HAP-1 (cell line): ENCODE measurements at regions not wholly inside any gene's neighbourhood (a gene's known extent, or its start where the extent isn't known, plus 50 kb on each side); places are given as distances from the start of the nearest gene placed in this dataset.
A peak's percentile ranks its signal among the peaks of the same experiment; 100 is the strongest.
"Not testable (repeated sequence)": the region's sequence is repeated elsewhere in the genome, so short reads cannot be mapped to it uniquely, and the experiment has no call there.

ENCODE experiments used
- DNase-seq, 2 experiments: peaks; one replicate each; pipeline ENCODE4 v3.0.0-alpha.2; 2016 to 2020; ENCODE audit warnings: low spot score in 2 of 2
- H3K27me3 ChIP-seq: fragments of 250-450 bp; sonication (Bioruptor Pico); 2 replicates; pipeline ENCODE4 v1.5.1; 2020; ENCODE audit warnings: low read depth, mild to moderate bottlenecking, moderate library complexity
- H3K36me3 ChIP-seq: fragments of 250-450 bp; sonication (Bioruptor Pico); replicated peaks from 2 replicates; pipeline ENCODE4 v1.5.1; 2020; ENCODE audit warnings: mild to moderate bottlenecking
- H3K4me1 ChIP-seq: fragments of 250-450 bp; sonication (Bioruptor Pico); 2 replicates; pipeline ENCODE4 v1.5.1; 2020; ENCODE audit warnings: mild to moderate bottlenecking
- H3K4me3 ChIP-seq: fragments of 250-450 bp; sonication (Bioruptor Pico); 2 replicates; pipeline ENCODE4 v1.5.1; 2020; ENCODE audit warnings: mild to moderate bottlenecking, moderate library complexity
- H3K9me3 ChIP-seq: fragments of 250-450 bp; sonication (Bioruptor Pico); 2 replicates; pipeline ENCODE4 v1.5.1; 2020; ENCODE audit warnings: mild to moderate bottlenecking, moderate library complexity
- in situ Hi-C: fragments of 300-500 bp; cut with MboI; formaldehyde crosslinking; loops from 3 replicates; pipeline ENCODE4 v1.14.3; 2020; ENCODE audit warnings: low sequenced_read_pairs, inconsistent platforms, mixed read lengths

DNA sequence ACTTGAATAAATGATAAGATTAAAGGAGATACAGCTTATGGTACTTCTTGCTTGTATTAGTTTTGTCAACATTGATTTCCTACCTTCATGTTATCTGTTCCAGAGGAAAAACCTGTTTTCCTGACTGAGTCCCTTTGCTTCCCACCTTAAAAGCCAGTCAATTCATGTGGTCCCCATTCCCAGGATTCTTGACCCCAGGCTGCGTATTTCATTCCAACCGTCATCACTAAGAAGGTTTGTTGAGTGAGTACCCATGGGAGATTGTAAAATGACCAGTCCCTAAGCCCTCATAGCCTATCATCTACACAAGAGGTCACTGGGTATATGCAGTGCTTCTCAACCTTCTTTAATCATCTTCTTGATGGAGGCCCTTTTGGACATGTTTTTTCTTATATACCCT, 52.2 kb downstream of the BEX3 start:
- no peaks in the 10 kb centered on the region for H3K9me3 ChIP-seq
- in situ Hi-C loops = no loop called here
- no peak overlapping the region for H3K4me3 ChIP-seq
- no peaks in the 10 kb centered on the region for H3K36me3 ChIP-seq
- H3K4me1 ChIP-seq = no peaks in the 10 kb centered on the region
- no peaks in the 10 kb centered on the region for H3K27me3 ChIP-seq
- no peak for DNase-seq

GRCh38 chrX:103429026-103429425, 52.7 kb downstream of the BEX3 start:
- DNase-seq, H3K4me1 ChIP-seq, H3K36me3 ChIP-seq, H3K4me3 ChIP-seq, H3K27me3 ChIP-seq, H3K9me3 ChIP-seq, in situ Hi-C loops: not testable (repeated sequence)

DNA sequence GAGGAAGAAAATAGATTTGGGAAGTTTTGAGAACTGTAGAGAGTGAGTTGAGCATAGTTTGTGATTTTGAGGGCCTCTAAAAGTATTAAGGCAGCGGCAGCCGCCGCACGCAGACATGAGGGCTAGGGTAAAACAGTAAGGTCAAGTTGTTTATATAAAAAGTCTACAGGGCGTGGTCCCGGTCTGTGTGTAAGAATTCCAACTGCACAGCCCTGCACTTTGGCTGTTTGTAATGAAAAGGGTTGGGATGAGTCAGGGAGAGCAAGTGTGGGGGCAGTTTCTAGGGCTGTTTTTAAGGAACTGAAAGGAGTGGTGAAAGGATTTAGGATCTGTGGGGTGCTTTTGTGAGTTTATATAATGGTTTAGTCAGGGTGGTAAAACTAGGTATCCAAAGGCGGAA, 55.0 kb downstream of the BEX3 start:
- no peak for DNase-seq
- H3K36me3 ChIP-seq = no peaks in the 10 kb centered on the region
- H3K4me3 ChIP-seq = no peak overlapping the region
- H3K4me1 ChIP-seq = no peaks in the 10 kb centered on the region
- no peaks in the 10 kb centered on the region for H3K27me3 ChIP-seq
- no peaks in the 10 kb centered on the region for H3K9me3 ChIP-seq
- in situ Hi-C loops = no loop called here

- in situ Hi-C loops, H3K4me1 ChIP-seq, H3K9me3 ChIP-seq, H3K27me3 ChIP-seq, H3K4me3 ChIP-seq, DNase-seq, H3K36me3 ChIP-seq: not testable (repeated sequence)
Observed at GRCh38 chrX:103432841-103433240, 56.5 kb downstream of the BEX3 start.

GRCh38 chrX:103437147-103437873, 61.0 kb downstream of the BEX3 start:
- H3K4me3 ChIP-seq = no peak overlapping the region
- DNase-seq = no peak
- in situ Hi-C loops = no loop called here
- H3K27me3 ChIP-seq = no peaks in the 10 kb centered on the region
- no peaks in the 10 kb centered on the region for H3K36me3 ChIP-seq
- no peaks in the 10 kb centered on the region for H3K9me3 ChIP-seq
- H3K4me1 ChIP-seq = peaks cover 16% of the 10 kb centered on the region

DNA sequence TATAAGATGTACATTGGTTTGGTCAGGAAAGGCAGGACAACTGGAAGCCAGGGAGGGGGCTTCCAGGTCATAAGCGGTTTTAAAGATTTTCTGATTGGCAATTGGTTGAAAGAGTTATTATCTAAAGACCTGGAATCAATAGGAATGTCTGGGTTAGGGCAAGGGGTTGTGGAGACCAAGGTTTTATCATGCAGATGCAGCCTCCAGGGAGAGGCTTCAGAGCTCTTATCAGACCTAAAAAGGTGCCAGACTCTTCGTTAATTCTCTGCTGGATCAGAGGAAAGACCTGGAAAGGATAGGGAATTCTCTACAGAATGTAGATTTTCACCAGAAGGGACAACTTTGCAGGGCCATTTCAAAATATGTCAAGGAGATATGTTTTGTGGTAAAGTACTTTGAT, 62.8 kb downstream of the BEX3 start:
- Histone ChIP-seq H3K36me3 (no peaks in the 10 kb centered on the region), H3K4me1 (peaks cover 16% of the 10 kb centered on the region), H3K9me3 (no peaks in the 10 kb centered on the region), H3K4me3 (no peak overlapping the region), H3K27me3 (no peaks in the 10 kb centered on the region)
- in situ Hi-C loops = no loop called here
- peak; percentile 27 to 30 for DNase-seq

GRCh38 chrX:103440621-103441020, 64.3 kb downstream of the BEX3 start:
- in situ Hi-C loops = no loop called here

GRCh38 chrX:103441878-103442535, 65.7 kb downstream of the BEX3 start:
- H3K36me3 ChIP-seq = no peaks in the 10 kb centered on the region
- in situ Hi-C loops = no loop called here
- no peaks in the 10 kb centered on the region for H3K9me3 ChIP-seq
- H3K4me1 ChIP-seq = peaks cover 18% of the 10 kb centered on the region
- no peak overlapping the region for H3K4me3 ChIP-seq
- no peaks in the 10 kb centered on the region for H3K27me3 ChIP-seq
- DNase-seq = no peak

More at GRCh38 chrX:103440621-103441020, 64.3 kb downstream of the BEX3 start:
- peaks cover 16% of the 10 kb centered on the region for H3K4me1 ChIP-seq
- no peaks in the 10 kb centered on the region for H3K36me3 ChIP-seq
- no peak for DNase-seq
- no peaks in the 10 kb centered on the region for H3K27me3 ChIP-seq
- H3K4me3 ChIP-seq = no peak overlapping the region
- H3K9me3 ChIP-seq = no peaks in the 10 kb centered on the region

GRCh38 chrX:103442536-103442901, 66.2 kb downstream of the BEX3 start:
- no peak for DNase-seq
- in situ Hi-C loops = no loop called here
- peaks cover 18% of the 10 kb centered on the region for H3K4me1 ChIP-seq
- H3K9me3 ChIP-seq = no peaks in the 10 kb centered on the region
- no peaks in the 10 kb centered on the region for H3K36me3 ChIP-seq
- no peak overlapping the region for H3K4me3 ChIP-seq
- H3K27me3 ChIP-seq = no peaks in the 10 kb centered on the region

DNA sequence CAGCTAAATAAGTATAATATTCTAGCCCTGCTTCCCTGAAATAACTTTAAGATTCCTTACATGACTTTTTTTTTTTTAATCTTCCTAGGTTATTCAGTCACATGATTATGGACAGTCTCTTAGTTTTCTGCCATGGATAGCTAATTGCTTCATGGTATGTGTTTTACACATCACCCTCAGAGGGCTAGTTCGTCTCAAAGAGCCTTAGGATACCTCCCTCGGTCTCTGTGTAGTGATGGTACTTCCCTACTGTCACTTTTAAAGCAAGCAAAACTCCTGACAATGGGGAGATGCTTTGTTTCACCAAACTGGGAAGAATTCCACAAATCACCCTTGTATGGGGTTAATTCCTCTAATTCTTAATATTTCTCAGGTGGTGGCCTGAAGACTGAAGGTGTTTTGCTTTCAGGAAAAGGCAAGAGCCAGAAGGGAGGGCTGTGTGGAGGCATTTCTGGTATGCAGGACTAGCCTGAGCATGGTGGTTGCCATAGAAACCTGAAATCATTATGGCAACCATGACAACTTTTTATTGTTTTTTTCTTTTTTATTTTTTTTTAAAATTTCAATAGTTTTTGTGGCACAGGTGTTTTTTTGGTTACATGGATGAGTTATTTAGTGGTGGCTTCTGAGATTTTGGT, 70.4 kb downstream of the BEX3 start:
- in situ Hi-C loops = no loop called here
- DNase-seq = peak; percentile 15 to 39
- H3K27me3 ChIP-seq = no peaks in the 10 kb centered on the region
- no peaks in the 10 kb centered on the region for H3K9me3 ChIP-seq
- H3K4me1 ChIP-seq = 0 out of 2 replicates have a peak, but pooled peaks cover 2% of the 10 kb centered on the region
- H3K4me3 ChIP-seq = no peak overlapping the region
- no peaks in the 10 kb centered on the region; the same call in 1 of the 2 replicates for H3K36me3 ChIP-seq
